H1 (cell line): ENCODE measurements at regions not wholly inside any gene's neighbourhood (a gene's known extent, or its start where the extent isn't known, plus 50 kb on each side); places are given as distances from the start of the nearest gene placed in this dataset.

Source experiments
- CTCF ChIA-PET: fragments of 300-600 bp; sonication (Branson Sonifier 250); formaldehyde crosslinking; loops from one replicate; lab custom pipeline; 2021; ENCODE audit not compliant: partially characterized antibody; lab: Charles Lee
- POLR2A ChIA-PET: fragments of 300-600 bp; sonication (Branson Sonifier 250); formaldehyde crosslinking; loops from one replicate; lab custom pipeline; 2021; ENCODE audit warnings: inconsistent platforms; ENCODE audit not compliant: partially characterized antibody; lab: Charles Lee
- DNase-seq, 2 experiments: peaks; one replicate each; pipeline versions ENCODE4 v3.0.0 to v3.0.0-alpha.2; 2010 to 2022; ENCODE audit warnings: low spot score in 2 of 2, low read depth in 1 of 2, mixed read lengths in 1 of 2
- FAIRE-seq: peaks from 2 replicates; lab custom pipeline; 2011; peaks lifted over from hg19 to GRCh38; lab: Jason Lieb, UNC
- H2AFZ ChIP-seq: 2 replicates; pipeline ENCODE4 v1.8.1; 2012; ENCODE audit warnings: low read length, inconsistent platforms
- H2AK5ac ChIP-seq: 2 replicates; pipeline ENCODE4 v1.6.1; 2013; ENCODE audit warnings: low read depth, low read length
- H2BK120ac ChIP-seq: replicated peaks from 2 replicates; pipeline ENCODE3; 2013; ENCODE audit warnings: low read depth, low read length, inconsistent platforms
- H2BK12ac ChIP-seq: 2 replicates; pipeline ENCODE4 v1.6.1; 2013; ENCODE audit warnings: low read depth, low read length
- H2BK15ac ChIP-seq: 2 replicates; pipeline ENCODE4 v1.6.1; 2013; ENCODE audit warnings: low read length
- H2BK20ac ChIP-seq: 2 replicates; pipeline ENCODE4 v1.6.1; 2013; ENCODE audit warnings: low read length
- H2BK5ac ChIP-seq: 2 replicates; pipeline ENCODE4 v1.6.1; 2013; ENCODE audit warnings: low read depth, low read length
- H3K14ac ChIP-seq: 2 replicates; pipeline ENCODE4 v1.6.1; 2013; ENCODE audit warnings: inconsistent platforms; ENCODE audit not compliant: insufficient read length
- H3K18ac ChIP-seq: 2 replicates; pipeline ENCODE4 v1.6.1; 2013; ENCODE audit warnings: low read length; ENCODE audit errors: extremely low read depth
- H3K23ac ChIP-seq: 2 replicates; pipeline ENCODE4 v1.6.1; 2013; ENCODE audit warnings: inconsistent platforms; ENCODE audit not compliant: insufficient read length
- H3K23me2 ChIP-seq: 2 replicates; pipeline ENCODE4 v1.6.1; 2013; ENCODE audit warnings: low read depth, low read length
- H3K27ac ChIP-seq: 2 replicates; pipeline ENCODE4 v1.6.1; 2011; ENCODE audit warnings: low read depth, low read length, inconsistent platforms
- H3K27me3 ChIP-seq, 4 experiments: replicated peaks in 1 of 4; 1 replicate in 1 of 4; 2 replicates in 3 of 4; pipeline versions ENCODE4 v1.6.1 to v1.8.1; 2011 to 2013; ENCODE audit warnings: low read length in 3 of 4, mild to moderate bottlenecking in 3 of 4, inconsistent platforms in 2 of 4, mixed read lengths in 2 of 4, moderate library complexity in 1 of 4; ENCODE audit not compliant: control insufficient read depth in 3 of 4, insufficient read depth in 3 of 4; ENCODE audit errors: extremely low read depth in 1 of 4
- H3K36me3 ChIP-seq, 4 experiments: 2 replicates each; pipeline versions ENCODE4 v1.6.1 to v1.8.1; 2011 to 2013; ENCODE audit warnings: mild to moderate bottlenecking in 4 of 4, low read length in 3 of 4, moderate library complexity in 2 of 4, control low read depth in 1 of 4, inconsistent platforms in 1 of 4; ENCODE audit not compliant: insufficient read depth in 4 of 4, control insufficient read depth in 2 of 4
- H3K4ac ChIP-seq: replicated peaks from 2 replicates; pipeline ENCODE3; 2013; ENCODE audit warnings: low read length, low read depth, mixed read lengths, inconsistent platforms; ENCODE audit not compliant: insufficient read length
- H3K4me1 ChIP-seq, 4 experiments: replicated peaks in 1 of 4; 1 replicate in 1 of 4; 2 replicates in 3 of 4; pipeline versions ENCODE4 v1.6.1 to v1.8.1; 2011 to 2013; ENCODE audit warnings: low read length in 3 of 4, inconsistent platforms in 2 of 4, mixed read lengths in 1 of 4; ENCODE audit not compliant: insufficient read depth in 4 of 4, control insufficient read depth in 3 of 4
- H3K4me2 ChIP-seq, 2 experiments: 2 replicates each; pipeline versions ENCODE4 v1.6.1 to v1.8.1; 2011 to 2013; ENCODE audit warnings: low read depth in 2 of 2, low read length in 2 of 2, control low read depth in 1 of 2, inconsistent platforms in 1 of 2, mild to moderate bottlenecking in 1 of 2; ENCODE audit not compliant: insufficient read depth in 1 of 2
- H3K4me3 ChIP-seq, 4 experiments: fragments of 200-600, 300-600 bp in 1 of 4; sonication (generic), shearing (Covaris generic), sonication (Bioruptor Twin) in 1 of 4; 2 replicates each; pipeline versions ENCODE4 v1.5.1 to v1.8.1; 2011 to 2016; ENCODE audit warnings: low read length in 4 of 4, low read depth in 3 of 4, control low read depth in 2 of 4, inconsistent platforms in 2 of 4, mild to moderate bottlenecking in 2 of 4, mixed read lengths in 1 of 4, moderate library complexity in 1 of 4; ENCODE audit not compliant: insufficient read depth in 2 of 4; ENCODE audit errors: extremely low read depth in 1 of 4
- H3K56ac ChIP-seq: replicated peaks from 2 replicates; pipeline ENCODE3; 2013; ENCODE audit warnings: low read depth, mild to moderate bottlenecking, mixed read lengths, low read length, inconsistent platforms; ENCODE audit not compliant: insufficient read length
- H3K79me1 ChIP-seq: 2 replicates; pipeline ENCODE4 v1.6.1; 2013; ENCODE audit warnings: low read depth, low read length, control low read depth
- H3K79me2 ChIP-seq, 2 experiments: 2 replicates each; pipeline versions ENCODE4 v1.6.1 to v1.8.1; 2012 to 2013; ENCODE audit warnings: low read length in 2 of 2, mild to moderate bottlenecking in 2 of 2, inconsistent platforms in 1 of 2; ENCODE audit not compliant: insufficient read depth in 2 of 2, control insufficient read depth in 1 of 2
- H3K9ac ChIP-seq, 4 experiments: replicated peaks in 1 of 4; 1 replicate in 1 of 4; 2 replicates in 3 of 4; pipeline versions ENCODE4 v1.6.1 to v1.8.1; 2011 to 2013; ENCODE audit warnings: low read depth in 3 of 4, low read length in 3 of 4, control low read depth in 2 of 4, mild to moderate bottlenecking in 2 of 4, moderate library complexity in 2 of 4, inconsistent platforms in 1 of 4; ENCODE audit errors: extremely low read depth in 1 of 4
- H3K9me3 ChIP-seq, 2 experiments: 2 replicates each; pipeline versions ENCODE4 v1.6.1 to v1.8.1; 2012 to 2013; ENCODE audit warnings: mild to moderate bottlenecking in 2 of 2, moderate library complexity in 2 of 2, control low read depth in 1 of 2, inconsistent platforms in 1 of 2, low read depth in 1 of 2, low read length in 1 of 2, mixed read lengths in 1 of 2; ENCODE audit not compliant: insufficient read depth in 2 of 2
- H4K20me1 ChIP-seq, 2 experiments: replicated peaks in 1 of 2; 2 replicates each; pipeline versions ENCODE3 to v1.8.1; 2011 to 2013; ENCODE audit warnings: inconsistent platforms in 2 of 2, low read length in 2 of 2, mild to moderate bottlenecking in 1 of 2; ENCODE audit not compliant: insufficient read depth in 2 of 2, control insufficient read depth in 1 of 2
- H4K5ac ChIP-seq: 2 replicates; pipeline ENCODE4 v1.6.1; 2013; ENCODE audit warnings: low read length, low read depth, mixed read lengths, inconsistent platforms; ENCODE audit not compliant: insufficient read length
- H4K8ac ChIP-seq: 2 replicates; pipeline ENCODE4 v1.8.0; 2013; ENCODE audit warnings: mild to moderate bottlenecking, moderate library complexity, low read length, inconsistent platforms; ENCODE audit not compliant: insufficient read depth; ENCODE audit errors: extremely low read depth
- H4K91ac ChIP-seq: replicated peaks from 2 replicates; pipeline ENCODE3; 2013; ENCODE audit warnings: low read length, mixed read lengths, inconsistent platforms; ENCODE audit not compliant: insufficient read length
- GABPA ChIP-seq: IDR thresholded peaks from 2 replicates; pipeline ENCODE4 v1.6.1; 2011; ENCODE audit warnings: mild to moderate bottlenecking, low read length, moderate library complexity, borderline replicate concordance; ENCODE audit not compliant: insufficient read depth
- KDM1A ChIP-seq: fragments of 200-600, 300-600 bp; sonication (generic); IDR thresholded peaks from 2 replicates; pipeline ENCODE4 v1.7.1; 2016; ENCODE audit warnings: mild to moderate bottlenecking, low read length, borderline replicate concordance
- TBP ChIP-seq: IDR thresholded peaks from 2 replicates; pipeline ENCODE4 v1.6.1; 2011; ENCODE audit warnings: low read depth, low read length, improper control_type of control experiment
- WGBS, 2 experiments: shearing (Covaris generic) in 1 of 2; methylation state at CpG; one replicate each; pipeline versions ENCODE4 v1.1.6 to v1.1.7; 2013 to 2015; ENCODE audit warnings: low lambda C conversion rate in 2 of 2, mixed read lengths in 2 of 2, inconsistent platforms in 1 of 2, low coverage in 1 of 2, missing lambda C conversion rate in 1 of 2; ENCODE audit not compliant: insufficient replicate concordance in 2 of 2, insufficient coverage in 1 of 2, insufficient read length in 1 of 2; ENCODE audit errors: extremely low coverage in 1 of 2, missing lambda C conversion rate in 1 of 2; 5-methylcytosine and 5-hydroxymethylcytosine counted together

- Histone ChIP-seq H3K4me3 (no peak overlapping the region), H3K14ac (no peak overlapping the region), H3K9me3 (no peaks in the 10 kb centered on the region), H4K8ac (no peak overlapping the region), H3K4me2 (peak overlapping the region; percentile 21 to 36; a peak in 3 of 4 replicates), H2BK12ac (no peak overlapping the region), H3K79me2 (no peaks in the 10 kb centered on the region), H4K91ac (no peak overlapping the region), H2BK15ac (no peak overlapping the region), H4K20me1 (no peaks in the 10 kb centered on the region), H2BK20ac (no peak overlapping the region), H2BK120ac (peak overlapping the region; percentile 47), H3K9ac (no peak overlapping the region), H2AK5ac (no peak overlapping the region), H3K27ac (no peak overlapping the region), H2BK5ac (no peak overlapping the region), H3K23me2 (no peaks in the 10 kb centered on the region), H2AFZ (no peak overlapping the region), H3K36me3 (no peaks in the 10 kb centered on the region), H3K56ac (no peak overlapping the region), H3K4me1 (peaks cover 1 to 19% (median 6%) of the 10 kb centered on the region in 4 experiments; a peak in 5 of 7 replicates), H3K18ac (peak overlapping the region; percentile 60), H3K23ac (no peak overlapping the region), H3K27me3 (no peaks in the 10 kb centered on the region), H4K5ac (no peak overlapping the region), H3K4ac (no peak overlapping the region), H3K79me1 (no peaks in the 10 kb centered on the region)
- ChIA-PET CTCF (interaction anchor here (0.7 to 5.2 kb wide), 3 partner anchors 15 to 80 kb away, joined by 3 to 22 read pairs (median 4); no protein-coding TSS in a partner anchor), POLR2A (no interaction called here)
- whole genome bisulfite sequencing, 2 experiments = 40% methylated on average over 1 of the region's 1 CpG; no CpG with 5 or more reads in 1 of the 2 experiments
- no peak for DNase-seq
- TF ChIP-seq GABPA = no peak
- no peak for TF ChIP-seq TBP
- peak; percentile 77; the same call in 1 of the 2 replicates for TF ChIP-seq KDM1A
- no peak for FAIRE-seq
These were observed 141.8 kb upstream of the PJA1 start for GRCh38 chrX:69307029-69307428.
